ENCODE measurements at regions not wholly inside any gene's neighbourhood (a gene's known extent, or its start where the extent isn't known, plus 50 kb on each side); places are given as distances from the start of the nearest gene placed in this dataset.

GRCh38 chr1:29895201-29895600 lies 658.9 kb downstream of the PTPRU start:
- TF ChIP-seq SP1 (IDR thresholded peaks at IDR 0.05) (no peak), L3MBTL2 (conservative IDR thresholded peaks at IDR 0.05) (no peak), TARDBP (IDR thresholded peaks at IDR 0.05) (no peak), FOXK2 (IDR thresholded peaks at IDR 0.05) (no peak), ARNT (IDR thresholded peaks at IDR 0.05) (no peak), ELF4 (IDR thresholded peaks at IDR 0.05) (no peak), ZNF384 (IDR thresholded peaks at IDR 0.05) (no peak)
- CTCF ChIA-PET, result interaction anchor here (0.6 kb wide), 1 partner anchor 1488 kb away, joined by 8 read pairs; no protein-coding TSS in a partner anchor
- POLR2A ChIA-PET, result no interaction called here
- no peak for DNase-seq (ENCODE audit: extremely low spot score)

GRCh38 chr1:29894311-29894710 lies 658.0 kb downstream of the PTPRU start:
- ChIA-PET POLR2A (no interaction called here), CTCF (no interaction called here)
- DNase-seq (ENCODE audit: extremely low spot score), result no peak
- TF ChIP-seq FOXK2 (IDR thresholded peaks at IDR 0.05), result no peak
- no peak for TF ChIP-seq ARNT (IDR thresholded peaks at IDR 0.05)

- no peak for TF ChIP-seq LEF1 (IDR thresholded peaks at IDR 0.05; ENCODE audit: borderline replicate concordance)
- no peak for TF ChIP-seq BHLHE40 (IDR thresholded peaks at IDR 0.05; ENCODE audit: borderline replicate concordance)
- TF ChIP-seq CTBP1 (IDR thresholded peaks at IDR 0.05; ENCODE audit: borderline replicate concordance), result no peak
- TF ChIP-seq ZNF384 (IDR thresholded peaks at IDR 0.05), result no peak
- TF ChIP-seq ELF4 (IDR thresholded peaks at IDR 0.05), result no peak
- TF ChIP-seq HDGF (IDR thresholded peaks at IDR 0.05; ENCODE audit: borderline replicate concordance), result no peak
- TF ChIP-seq FOXK2 (IDR thresholded peaks at IDR 0.05), result no peak
- TF ChIP-seq L3MBTL2 (conservative IDR thresholded peaks at IDR 0.05), result no peak
- TF ChIP-seq NFRKB (IDR thresholded peaks at IDR 0.05), result no peak
- no peak for TF ChIP-seq ARNT (IDR thresholded peaks at IDR 0.05)
- no peak for TF ChIP-seq TARDBP (IDR thresholded peaks at IDR 0.05)
- no peak for TF ChIP-seq FOXA1 (IDR thresholded peaks at IDR 0.05)
- TF ChIP-seq PKNOX1 (IDR thresholded peaks at IDR 0.05), result no peak
- TF ChIP-seq SP1 (IDR thresholded peaks at IDR 0.05), result no peak
- TF ChIP-seq SUZ12 (IDR thresholded peaks at IDR 0.05), result no peak
- no peak for TF ChIP-seq FOXM1 (IDR thresholded peaks at IDR 0.05; ENCODE audit: borderline replicate concordance)
- ChIA-PET CTCF (no interaction called here), POLR2A (no interaction called here)
- no peak for DNase-seq (ENCODE audit: extremely low spot score)
Observed at GRCh38 chr1:29893806-29894205, 657.5 kb downstream of the PTPRU start.

- no peak for DNase-seq (ENCODE audit: extremely low spot score)
- ChIA-PET CTCF (no interaction called here), POLR2A (no interaction called here)
- peak; percentile 66 for TF ChIP-seq PKNOX1 (IDR thresholded peaks at IDR 0.05)
- TF ChIP-seq SUZ12 (IDR thresholded peaks at IDR 0.05), result no peak
Observed at GRCh38 chr1:29893046-29893723, 656.9 kb downstream of the PTPRU start.

GRCh38 chr1:29892247-29892646 lies 655.9 kb downstream of the PTPRU start:
- POLR2A ChIA-PET, result no interaction called here
- DNase-seq (ENCODE audit: extremely low spot score), result no peak
- TF ChIP-seq BHLHE40 (IDR thresholded peaks at IDR 0.05; ENCODE audit: borderline replicate concordance) (no peak), HDGF (IDR thresholded peaks at IDR 0.05; ENCODE audit: borderline replicate concordance) (no peak), TARDBP (IDR thresholded peaks at IDR 0.05) (no peak), FOXM1 (IDR thresholded peaks at IDR 0.05; ENCODE audit: borderline replicate concordance) (no peak), ZNF384 (IDR thresholded peaks at IDR 0.05) (no peak), SP1 (IDR thresholded peaks at IDR 0.05) (no peak), SUZ12 (IDR thresholded peaks at IDR 0.05) (no peak), FOXK2 (IDR thresholded peaks at IDR 0.05) (no peak), LEF1 (IDR thresholded peaks at IDR 0.05; ENCODE audit: borderline replicate concordance) (no peak)
- CTCF ChIA-PET, result no interaction called here

GRCh38 chr1:29890201-29890959 lies 654.1 kb downstream of the PTPRU start:
- ChIA-PET CTCF (interaction anchor here (0.7 kb wide), 1 partner anchor 189 kb away, joined by 4 read pairs; no protein-coding TSS in a partner anchor), POLR2A (no interaction called here)
- DNase-seq (ENCODE audit: extremely low spot score), result no peak
- TF ChIP-seq ELF4 (IDR thresholded peaks at IDR 0.05), result no peak
- no peak for TF ChIP-seq HDGF (IDR thresholded peaks at IDR 0.05; ENCODE audit: borderline replicate concordance)
- TF ChIP-seq SUZ12 (IDR thresholded peaks at IDR 0.05), result no peak
- no peak for TF ChIP-seq PKNOX1 (IDR thresholded peaks at IDR 0.05)
- no peak for TF ChIP-seq FOXK2 (IDR thresholded peaks at IDR 0.05)
- no peak for TF ChIP-seq L3MBTL2 (conservative IDR thresholded peaks at IDR 0.05)
- no peak for TF ChIP-seq SP1 (IDR thresholded peaks at IDR 0.05)
- no peak for TF ChIP-seq FOXA1 (IDR thresholded peaks at IDR 0.05)

GRCh38 chr1:29889776-29890175 lies 653.5 kb downstream of the PTPRU start:
- TF ChIP-seq TARDBP (IDR thresholded peaks at IDR 0.05) (no peak), SP1 (IDR thresholded peaks at IDR 0.05) (no peak)
- CTCF ChIA-PET, result no interaction called here
- POLR2A ChIA-PET, result no interaction called here
- DNase-seq (ENCODE audit: extremely low spot score), result no peak
